ENCODE measurements at regions not wholly inside any gene's neighbourhood (a gene's known extent, or its start where the extent isn't known, plus 50 kb on each side); places are given as distances from the start of the nearest gene placed in this dataset.
"Not testable (repeated sequence)": the region's sequence is repeated elsewhere in the genome, so short reads cannot be mapped to it uniquely, and the experiment has no call there.

DNA sequence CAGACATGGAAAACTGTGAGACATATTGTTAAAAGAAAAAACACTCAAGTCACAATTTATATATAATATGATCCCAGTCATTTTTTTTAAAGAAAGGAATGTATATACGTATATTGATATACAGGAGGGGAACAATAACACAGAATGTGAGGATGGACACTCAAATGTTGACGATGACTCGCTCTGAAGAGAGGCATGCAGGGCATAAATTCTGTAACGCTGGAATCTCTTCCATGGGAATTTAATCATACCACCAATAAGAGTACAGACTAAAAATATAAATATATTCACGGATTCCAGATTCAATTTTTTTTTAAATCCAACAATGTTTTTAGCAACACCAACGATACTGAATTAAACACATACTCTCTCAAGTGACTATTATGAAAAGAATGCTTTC lies 106.9 kb upstream of the CCDC28A start:
- no peak for DNase-seq

DNA sequence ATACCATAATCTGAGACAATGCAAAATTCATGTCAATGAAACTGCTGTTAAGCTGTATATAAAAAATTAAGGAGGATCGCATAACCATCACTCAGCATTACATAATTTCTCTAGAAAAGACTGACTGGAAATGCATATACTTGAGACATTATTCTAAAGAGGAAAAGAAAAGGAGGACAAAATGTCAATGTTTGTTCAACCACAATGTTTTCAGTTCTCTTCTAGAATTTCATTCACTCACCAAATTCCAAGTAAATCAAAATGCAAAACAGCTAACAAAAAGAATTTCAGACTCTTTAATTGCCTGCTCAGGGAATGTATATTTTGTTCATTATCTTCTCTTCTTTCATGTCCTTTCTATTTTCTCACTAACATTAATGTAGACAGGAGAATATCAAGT lies 106.2 kb upstream of the CCDC28A start:
- no peak for DNase-seq

GRCh38 chr6:138671351-138671750 lies 102.2 kb upstream of the CCDC28A start:
- DNase-seq = no peak

- DNase-seq = no peak
Measured at GRCh38 chr6:138673346-138674014, 100.1 kb upstream of the CCDC28A start.

GRCh38 chr6:138674444-138674843 lies 99.1 kb upstream of the CCDC28A start:
- DNase-seq = not testable (repeated sequence)

DNA sequence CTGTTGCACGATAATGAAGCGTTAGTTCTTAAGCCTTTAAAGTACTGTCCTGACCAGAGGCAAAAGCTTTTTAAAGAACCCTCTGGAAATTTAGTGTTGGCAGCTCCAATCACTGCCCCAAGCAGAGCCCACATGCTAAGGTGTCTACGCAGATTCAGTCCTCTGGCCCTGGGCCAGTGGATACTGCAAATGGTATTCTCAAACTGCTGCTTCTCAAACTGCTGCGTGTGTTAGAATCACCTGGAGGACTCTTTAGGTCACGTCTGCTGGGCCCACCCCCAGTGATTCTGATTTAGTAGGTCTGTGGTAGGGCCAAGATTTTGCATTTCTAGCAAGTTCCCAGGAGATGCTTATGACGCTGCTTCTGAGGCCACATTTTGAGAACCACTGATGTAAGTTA lies 96.0 kb upstream of the CCDC28A start:
- no peak for DNase-seq

GRCh38 chr6:138678168-138678567 lies 95.4 kb upstream of the CCDC28A start:
- DNase-seq = no peak

DNA sequence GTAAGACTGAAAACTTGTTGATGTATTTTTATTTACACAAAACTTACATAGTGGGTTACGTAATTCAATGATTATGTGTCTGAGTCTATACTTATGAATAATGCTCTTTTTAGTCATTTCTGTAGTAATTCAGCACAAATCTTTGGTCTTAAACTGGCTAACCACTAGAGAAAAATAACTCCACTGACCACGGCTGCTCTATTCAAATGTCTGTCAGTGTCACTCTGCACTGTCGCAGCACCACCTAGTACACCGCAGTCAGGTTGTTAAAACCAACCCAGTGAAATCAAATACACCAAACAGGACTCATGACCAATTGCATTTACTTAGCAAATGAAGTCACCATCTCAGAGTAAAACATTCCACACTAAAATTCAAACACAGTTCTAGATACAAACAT lies 93.5 kb upstream of the CCDC28A start:
- no peak for DNase-seq

GRCh38 chr6:138681627-138682026 lies 91.9 kb upstream of the CCDC28A start:
- DNase-seq = no peak

DNA sequence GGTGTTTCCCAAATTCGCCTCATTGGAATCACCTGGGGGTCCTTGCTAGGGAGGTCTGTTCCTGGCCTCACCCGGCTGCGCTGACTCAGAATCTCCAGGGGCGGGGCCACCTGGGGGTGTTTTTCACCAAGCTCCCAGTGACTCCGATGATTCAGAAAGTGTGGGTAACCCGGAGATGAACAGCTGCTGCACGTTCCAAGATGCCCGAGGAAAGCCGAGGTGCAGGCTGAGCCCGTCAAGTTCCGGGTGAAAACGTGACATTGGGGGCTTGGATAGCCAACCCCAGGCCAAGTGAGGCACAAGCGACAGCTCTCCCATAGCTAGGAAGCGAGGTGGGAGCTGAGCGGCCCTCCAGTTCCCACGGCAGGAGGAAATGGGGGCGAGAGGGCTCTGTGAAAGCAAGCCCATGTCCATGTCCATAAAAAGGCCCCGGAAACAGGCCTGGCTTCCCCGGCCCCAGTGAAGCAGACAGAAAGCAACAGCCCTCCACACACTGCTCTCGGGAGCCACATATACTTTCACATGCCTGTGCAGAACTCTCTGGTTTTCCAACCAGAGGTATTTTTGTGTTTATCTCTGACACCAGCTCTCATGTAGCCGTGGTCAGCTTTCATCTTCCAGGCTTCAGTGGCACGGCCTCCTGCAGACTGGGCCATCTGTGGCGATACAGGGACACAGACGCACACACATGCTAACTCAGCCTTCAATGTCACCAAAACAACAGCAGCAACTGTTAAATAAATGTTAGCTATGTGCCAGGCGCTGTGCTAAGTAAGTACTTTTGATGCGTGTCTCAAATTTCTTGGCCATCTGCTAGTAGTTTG lies 90.7 kb upstream of the CCDC28A start:
- DNase-seq = no peak

DNA sequence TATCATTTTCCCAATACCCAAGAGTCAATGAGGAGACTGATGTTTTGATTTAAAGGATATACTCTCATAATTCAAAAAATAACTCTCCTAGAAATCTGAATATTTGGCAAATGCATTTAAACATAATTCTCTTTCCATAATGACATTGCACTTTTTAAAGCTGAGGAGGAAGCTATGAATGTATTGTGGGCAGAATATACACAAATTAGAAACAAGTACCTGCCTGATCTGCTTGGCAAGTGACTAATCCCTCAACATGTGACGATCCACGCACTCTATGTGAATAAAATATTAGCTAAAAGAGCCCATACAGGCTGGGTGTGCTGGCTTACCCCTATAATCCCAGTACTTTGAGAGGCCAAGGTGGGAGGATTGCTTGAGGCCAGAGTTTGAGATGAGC lies 88.3 kb upstream of the CCDC28A start:
- no peak for DNase-seq

- DNase-seq = no peak
Measured at GRCh38 chr6:138685781-138686180, 87.8 kb upstream of the CCDC28A start.

GRCh38 chr6:138688580-138688979 lies 85.0 kb upstream of the CCDC28A start:
- DNase-seq = no peak

GRCh38 chr6:138689849-138690248 lies 83.7 kb upstream of the CCDC28A start:
- DNase-seq = no peak

DNA sequence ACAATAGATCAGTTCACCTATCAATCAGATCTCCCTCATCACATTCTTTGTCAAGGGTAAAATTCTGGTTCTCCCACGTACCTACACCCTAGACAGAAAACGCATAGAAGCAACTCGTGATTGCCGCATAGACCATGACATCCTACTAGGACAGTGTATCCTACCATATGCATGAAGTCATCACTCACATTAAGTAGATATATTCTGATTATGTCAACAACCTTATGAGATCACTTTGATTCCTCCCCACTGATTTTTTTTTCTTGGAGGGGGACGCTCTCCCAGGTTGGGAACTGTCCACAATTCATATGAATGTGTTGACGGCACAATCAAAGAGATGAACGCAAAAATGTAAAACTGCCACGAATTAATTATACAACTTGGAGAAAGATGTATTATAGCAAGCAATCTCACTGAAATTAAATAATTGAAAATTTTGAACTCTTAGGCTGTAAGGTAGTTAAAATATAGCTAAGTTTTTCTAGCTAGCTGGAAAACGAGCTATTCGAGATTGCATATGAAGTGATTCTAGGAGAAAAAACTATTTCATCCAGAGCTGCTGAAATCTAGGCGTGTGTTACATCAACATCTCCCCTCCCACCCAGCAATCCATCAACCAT lies 82.5 kb upstream of the CCDC28A start:
- no peak for DNase-seq

GRCh38 chr6:138691595-138692057 lies 81.9 kb upstream of the CCDC28A start:
- no peak for DNase-seq

DNA sequence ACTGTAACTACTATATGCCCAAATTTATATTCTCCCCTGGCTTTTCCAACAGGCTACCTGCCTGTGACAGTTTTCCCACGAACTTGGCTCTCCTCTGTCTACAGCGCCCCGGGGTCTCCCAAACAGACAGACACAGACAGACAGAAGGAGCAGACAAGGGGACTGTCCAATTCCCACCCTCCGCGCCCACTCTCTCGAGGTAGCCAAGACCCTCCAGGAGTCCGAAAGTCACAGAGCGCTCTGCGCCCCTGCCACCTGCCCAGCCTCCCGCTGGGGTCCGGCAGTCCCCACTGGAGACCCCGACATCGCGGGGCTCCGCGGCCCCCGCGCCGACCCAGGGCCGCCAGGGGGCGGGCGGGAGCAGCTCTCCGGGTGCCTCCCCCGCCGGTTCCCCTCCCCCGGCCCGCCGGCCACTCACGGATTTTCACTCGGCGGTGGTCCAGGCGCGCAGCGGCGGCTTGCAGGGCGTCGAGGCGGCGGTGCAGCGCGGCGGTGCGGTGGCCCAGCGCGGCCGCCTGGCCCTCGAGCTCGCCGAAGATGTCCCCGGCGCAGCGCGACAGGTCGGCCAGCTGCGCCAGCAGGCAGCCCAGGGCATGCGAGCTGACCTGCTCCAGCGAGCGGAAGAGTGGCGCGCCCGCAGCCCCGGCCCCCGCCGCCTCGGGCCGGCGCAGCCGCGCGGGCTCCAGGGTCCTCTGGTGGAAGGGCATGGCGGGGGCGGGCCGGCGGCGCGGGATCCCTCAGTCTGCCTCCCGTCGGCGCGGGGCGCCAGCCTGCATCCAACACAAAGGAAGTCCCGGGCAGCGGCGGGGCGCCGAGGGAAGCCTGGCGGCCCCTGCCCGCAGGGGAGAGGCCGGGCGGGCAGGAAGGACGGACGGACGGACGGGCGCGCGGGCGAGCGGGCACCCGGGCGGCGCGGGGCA lies 81.3 kb upstream of the CCDC28A start:
- no peak for DNase-seq

GRCh38 chr6:138692978-138693909 lies 80.3 kb upstream of the CCDC28A start:
- no peak for DNase-seq

- DNase-seq = no peak
Measured at GRCh38 chr6:138695193-138695592, 78.4 kb upstream of the CCDC28A start.

DNA sequence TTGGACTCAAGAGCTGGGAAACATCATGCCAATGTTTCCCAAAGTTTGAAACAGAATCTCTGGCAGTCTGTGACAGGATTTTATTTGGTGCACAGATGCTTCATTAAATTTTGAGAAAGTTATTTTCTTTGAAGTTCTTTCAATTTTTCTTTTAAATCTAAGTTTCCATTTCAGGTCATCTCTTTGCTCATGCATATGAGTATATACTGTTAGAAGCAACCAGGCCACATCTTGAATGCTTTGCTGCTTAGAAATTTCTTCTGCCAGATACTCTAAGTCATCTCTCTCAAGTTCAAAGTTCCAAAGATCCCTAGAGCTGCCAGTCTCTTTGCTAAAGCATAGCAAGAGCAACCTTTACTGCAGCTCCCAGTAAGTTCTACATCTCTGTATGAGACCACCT lies 59.1 kb upstream of the CCDC28A start:
- DNase-seq = no peak

DNA sequence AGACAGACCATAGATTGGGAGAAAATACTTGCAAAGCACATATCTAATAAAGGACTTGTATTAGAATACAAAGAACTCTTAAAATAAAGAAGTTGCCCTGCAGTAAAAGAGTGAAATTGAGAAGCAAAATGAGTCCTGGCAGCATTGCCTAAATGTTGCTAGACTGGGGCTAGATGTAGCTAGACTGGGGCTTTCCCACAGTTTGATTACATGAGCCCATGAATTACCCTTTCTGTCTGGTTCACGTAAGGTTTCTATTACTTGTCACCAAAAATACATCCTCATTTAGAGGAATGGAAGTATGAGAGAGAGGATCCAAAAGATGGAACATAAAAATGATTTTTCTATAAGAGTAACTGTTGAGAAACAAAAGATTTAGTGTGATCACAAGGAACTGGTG lies 57.6 kb upstream of the CCDC28A start:
- DNase-seq = no peak
